ENCODE measurements at regions not wholly inside any gene's neighbourhood (a gene's known extent, or its start where the extent isn't known, plus 50 kb on each side); places are given as distances from the start of the nearest gene placed in this dataset.

GRCh38 chr21:38123626-38124025, 133.2 kb upstream of the KCNJ15 start:
- CTCF ChIA-PET, result no interaction called here
- no peak for DNase-seq (ENCODE audit: low read depth, low spot score)
- TF ChIP-seq CTCF (IDR thresholded peaks at IDR 0.05), result no peak
- no peak for TF ChIP-seq POLR2AphosphoS5 (IDR thresholded peaks at IDR 0.05; ENCODE audit: low read depth, low read length)
- TF ChIP-seq TCF7L2 (IDR thresholded peaks at IDR 0.05; ENCODE audit: low read depth, low read length), result no peak
- TF ChIP-seq SIN3A (IDR thresholded peaks at IDR 0.05; ENCODE audit: borderline replicate concordance, insufficient read depth, low read depth, low read length), result no peak
- no peak for TF ChIP-seq REST (IDR thresholded peaks at IDR 0.05; ENCODE audit: insufficient read depth in 1 of 2, low read depth in 2 of 2, low read length in 1 of 2)
- in situ Hi-C loops (cut with HindIII; ENCODE audit: low pct_unique_long_range_greater_than_20kb, low sequenced_read_pairs), result no loop called here
- Histone ChIP-seq H3K4me1 (ENCODE audit: control insufficient read depth, insufficient read depth, low read length) (no peaks in the 10 kb centered on the region), H3K36me3 (ENCODE audit: control insufficient read depth, insufficient read depth, low read length) (no peaks in the 10 kb centered on the region), H3K4me3 (ENCODE audit: low read depth in 2 of 2, low read length in 2 of 2) (no peak overlapping the region), H3K27ac (ENCODE audit: low read length) (no peak overlapping the region), H3K27me3 (ENCODE audit: control insufficient read depth, insufficient read depth, low read length) (no peaks in the 10 kb centered on the region; the same call in 1 of the 2 replicates), H3K9me3 (ENCODE audit: control insufficient read depth, insufficient read depth, low read depth, low read length) (no peaks in the 10 kb centered on the region)
- intact Hi-C loops (cut with micrococcal nuclease; ENCODE audit: unreplicated experiment), result no loop called here
- no peak for ATAC-seq
- BruUV-seq (replicated peaks), result no TSS peak
- POLR2A ChIA-PET, result no interaction called here

GRCh38 chr21:38126666-38127303, 130.0 kb upstream of the KCNJ15 start:
- 0 out of 2 replicates have a peak, but pooled peaks have one; percentile 68 for ATAC-seq

More at GRCh38 chr21:38126666-38127303, 130.0 kb upstream of the KCNJ15 start:
- Histone ChIP-seq H3K36me3 (ENCODE audit: control insufficient read depth, insufficient read depth, low read length) (no peaks in the 10 kb centered on the region), H3K9me3 (ENCODE audit: control insufficient read depth, insufficient read depth, low read depth, low read length) (no peaks in the 10 kb centered on the region), H3K4me1 (ENCODE audit: control insufficient read depth, insufficient read depth, low read length) (no peaks in the 10 kb centered on the region), H3K4me3 (ENCODE audit: low read depth in 2 of 2, low read length in 2 of 2) (no peak overlapping the region), H3K27me3 (ENCODE audit: control insufficient read depth, insufficient read depth, low read length) (no peaks in the 10 kb centered on the region), H3K27ac (ENCODE audit: low read length) (no peak overlapping the region)
- no peak for TF ChIP-seq SIN3A (IDR thresholded peaks at IDR 0.05; ENCODE audit: borderline replicate concordance, insufficient read depth, low read depth, low read length)
- peak; percentile 82 for TF ChIP-seq CTCF (IDR thresholded peaks at IDR 0.05)
- in situ Hi-C loops (cut with HindIII; ENCODE audit: low pct_unique_long_range_greater_than_20kb, low sequenced_read_pairs) (no loop called here), intact Hi-C loops (cut with micrococcal nuclease; ENCODE audit: unreplicated experiment) (loop anchor here (5.0 kb wide), 1 partner anchor 424 kb away; no protein-coding TSS in a partner anchor)
- ChIA-PET POLR2A (no interaction called here), CTCF (interaction anchor here (1.0 kb wide), 1 partner anchor 204 kb away, joined by 7 read pairs; no protein-coding TSS in a partner anchor)
- BruUV-seq (replicated peaks), result no TSS peak
- peak; percentile 36 for DNase-seq (ENCODE audit: low read depth, low spot score)
